ENCODE measurements at regions not wholly inside any gene's neighbourhood (a gene's known extent, or its start where the extent isn't known, plus 50 kb on each side); places are given as distances from the start of the nearest gene placed in this dataset.

DNA sequence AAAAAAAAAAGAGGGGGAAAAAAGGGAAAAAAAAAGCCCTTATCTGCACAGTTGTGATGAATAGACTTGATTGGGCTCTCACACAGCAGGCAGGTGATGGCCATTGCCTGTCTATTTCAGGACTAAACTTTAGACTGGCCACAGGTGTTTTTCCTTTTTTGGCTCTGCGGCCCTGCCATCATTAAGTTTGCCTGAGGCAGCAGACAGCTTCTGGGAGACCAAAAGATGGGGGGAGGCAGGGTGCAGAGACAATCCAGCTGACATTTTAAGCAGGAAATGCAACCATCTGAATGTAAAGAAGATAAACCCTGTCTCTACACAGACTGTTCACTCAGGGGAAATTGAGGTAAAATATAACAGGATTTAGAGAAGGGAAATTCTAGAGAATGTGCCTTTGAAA lies 295.0 kb upstream of the KCNH8 start:
- DNase-seq (ENCODE audit: low spot score), result no peak
- TF ChIP-seq, protein P1, sequence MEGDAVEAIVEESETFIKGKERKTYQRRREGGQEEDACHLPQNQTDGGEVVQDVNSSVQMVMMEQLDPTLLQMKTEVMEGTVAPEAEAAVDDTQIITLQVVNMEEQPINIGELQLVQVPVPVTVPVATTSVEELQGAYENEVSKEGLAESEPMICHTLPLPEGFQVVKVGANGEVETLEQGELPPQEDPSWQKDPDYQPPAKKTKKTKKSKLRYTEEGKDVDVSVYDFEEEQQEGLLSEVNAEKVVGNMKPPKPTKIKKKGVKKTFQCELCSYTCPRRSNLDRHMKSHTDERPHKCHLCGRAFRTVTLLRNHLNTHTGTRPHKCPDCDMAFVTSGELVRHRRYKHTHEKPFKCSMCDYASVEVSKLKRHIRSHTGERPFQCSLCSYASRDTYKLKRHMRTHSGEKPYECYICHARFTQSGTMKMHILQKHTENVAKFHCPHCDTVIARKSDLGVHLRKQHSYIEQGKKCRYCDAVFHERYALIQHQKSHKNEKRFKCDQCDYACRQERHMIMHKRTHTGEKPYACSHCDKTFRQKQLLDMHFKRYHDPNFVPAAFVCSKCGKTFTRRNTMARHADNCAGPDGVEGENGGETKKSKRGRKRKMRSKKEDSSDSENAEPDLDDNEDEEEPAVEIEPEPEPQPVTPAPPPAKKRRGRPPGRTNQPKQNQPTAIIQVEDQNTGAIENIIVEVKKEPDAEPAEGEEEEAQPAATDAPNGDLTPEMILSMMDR (IDR thresholded peaks at IDR 0.05; ENCODE audit: borderline replicate concordance, control extremely low read depth, extremely low read depth, insufficient read depth, missing control alignments), result no peak
- in situ Hi-C loops (cut with MboI; ENCODE audit: low sequenced_read_pairs, unreplicated experiment), result no loop called here

DNA sequence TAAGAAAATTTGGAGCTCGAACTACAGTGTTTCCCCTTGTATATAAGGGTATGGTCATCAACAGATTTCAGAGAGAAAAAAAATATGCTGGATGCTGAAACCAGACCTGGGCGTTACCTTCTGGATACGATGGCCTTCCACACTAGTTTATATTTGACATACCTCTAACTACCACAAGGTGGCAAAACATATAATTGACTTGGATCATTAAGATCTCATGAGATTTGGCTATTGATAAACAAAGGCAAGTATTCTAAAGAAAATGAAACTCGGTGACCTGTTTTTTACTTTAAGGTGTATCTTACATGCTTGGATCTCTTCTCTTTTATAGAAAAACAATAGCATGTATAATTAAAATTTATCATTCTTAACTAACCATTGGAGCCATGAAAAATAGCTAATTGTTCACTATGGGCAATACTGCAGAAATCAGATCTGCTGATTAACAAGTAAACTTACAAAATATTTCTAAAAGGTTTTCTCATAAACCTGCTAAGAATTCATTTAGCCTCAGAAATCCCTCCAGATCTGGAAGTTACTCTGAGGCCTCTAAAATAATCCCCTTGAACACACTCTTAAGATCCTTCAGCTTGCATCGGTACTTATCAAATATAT lies 300.6 kb upstream of the KCNH8 start:
- in situ Hi-C loops (cut with MboI; ENCODE audit: low sequenced_read_pairs, unreplicated experiment), result no loop called here
- DNase-seq (ENCODE audit: low spot score), result peak; percentile 22
- TF ChIP-seq, protein P1 (IDR thresholded peaks at IDR 0.05; ENCODE audit: borderline replicate concordance, control extremely low read depth, extremely low read depth, insufficient read depth, missing control alignments), result no peak

DNA sequence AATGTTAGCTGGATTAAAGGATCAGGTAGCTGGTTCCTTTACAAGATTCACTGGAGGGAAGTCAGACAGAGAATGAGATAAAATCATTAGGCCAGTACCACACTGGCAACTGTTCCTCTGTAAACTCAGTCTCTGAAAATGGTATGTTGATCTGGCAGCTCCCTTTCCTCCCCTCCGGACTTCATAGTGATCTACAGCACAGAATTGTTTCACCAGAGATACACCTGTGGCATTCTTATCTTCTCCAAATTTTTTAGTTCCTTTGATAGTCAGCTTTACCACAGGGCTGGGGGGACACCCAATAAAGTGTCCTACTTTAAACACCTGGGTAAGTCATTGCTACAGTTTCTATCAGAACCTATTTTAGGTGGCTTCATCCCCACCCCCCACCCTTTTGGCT lies 304.3 kb upstream of the KCNH8 start:
- no peak for DNase-seq (ENCODE audit: low spot score)

DNA sequence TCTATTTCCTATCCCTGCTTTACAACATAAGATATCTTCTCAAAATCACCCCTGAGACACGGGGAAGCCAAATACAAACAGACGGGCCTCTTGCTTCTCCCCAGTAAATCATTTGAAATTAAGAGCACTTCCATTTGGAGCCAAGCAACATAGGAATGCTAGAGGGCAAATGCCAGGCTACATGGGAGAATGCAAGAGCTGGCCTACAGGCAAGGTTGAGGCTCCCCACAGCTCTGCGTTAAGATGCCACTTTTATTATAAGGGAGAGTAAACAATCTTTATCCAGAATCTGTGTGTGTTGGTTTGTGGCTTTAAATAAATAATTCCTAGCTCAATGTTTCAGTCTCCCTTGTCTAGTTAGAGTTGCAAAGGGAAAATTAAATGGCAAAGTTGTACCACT lies 305.1 kb upstream of the KCNH8 start:
- in situ Hi-C loops (cut with MboI; ENCODE audit: low sequenced_read_pairs, unreplicated experiment), result no loop called here
- no peak for DNase-seq (ENCODE audit: low spot score)
- TF ChIP-seq, protein P1 (IDR thresholded peaks at IDR 0.05; ENCODE audit: borderline replicate concordance, control extremely low read depth, extremely low read depth, insufficient read depth, missing control alignments), result no peak

More for the DNA sequence above, 304.3 kb upstream of the KCNH8 start:
- TF ChIP-seq, protein P1 (IDR thresholded peaks at IDR 0.05; ENCODE audit: borderline replicate concordance, control extremely low read depth, extremely low read depth, insufficient read depth, missing control alignments), result no peak
- in situ Hi-C loops (cut with MboI; ENCODE audit: low sequenced_read_pairs, unreplicated experiment), result no loop called here

DNA sequence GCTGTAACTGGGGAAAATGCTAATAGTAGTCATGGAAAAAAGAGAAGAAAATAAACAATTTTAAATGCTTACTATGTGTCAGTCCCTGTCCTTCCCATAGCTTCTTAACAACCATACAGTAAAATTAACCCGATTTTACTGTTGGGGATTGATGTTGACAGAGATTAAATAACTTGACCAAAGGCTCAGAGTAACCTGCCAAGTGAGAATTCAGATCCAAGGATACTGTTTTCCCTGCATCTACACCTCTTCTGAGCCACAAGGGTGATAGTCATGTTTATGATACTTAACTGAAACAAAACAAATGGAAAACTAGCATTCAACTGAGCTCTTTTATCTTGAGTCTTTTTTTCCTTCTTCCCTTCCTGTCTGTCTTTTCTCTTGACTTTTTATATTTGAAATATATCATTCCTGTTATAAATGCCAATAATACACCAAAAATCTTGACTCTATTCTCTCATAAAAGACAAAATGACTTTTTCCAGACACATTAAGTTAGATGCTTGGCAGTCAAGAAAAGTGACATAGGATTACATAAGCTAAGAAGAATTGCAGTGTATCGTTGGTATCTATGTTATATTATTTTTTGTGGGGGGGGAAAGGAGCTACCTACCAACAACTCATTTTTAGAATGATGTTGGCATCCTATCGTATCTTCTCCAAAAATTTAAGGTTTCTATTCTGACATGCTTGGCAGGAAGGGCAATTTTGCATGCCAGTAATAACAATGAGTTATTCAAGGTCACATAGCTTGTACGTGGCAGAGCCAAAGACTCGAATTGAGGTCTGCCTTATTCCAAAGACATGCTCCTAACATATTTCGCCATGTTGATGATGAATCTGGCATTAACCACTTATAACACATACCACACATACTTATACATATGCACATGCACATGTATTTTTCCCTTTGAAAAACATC lies 306.6 kb upstream of the KCNH8 start:
- TF ChIP-seq, protein P1 (IDR thresholded peaks at IDR 0.05; ENCODE audit: borderline replicate concordance, control extremely low read depth, extremely low read depth, insufficient read depth, missing control alignments), result no peak
- in situ Hi-C loops (cut with MboI; ENCODE audit: low sequenced_read_pairs, unreplicated experiment), result no loop called here
- no peak for DNase-seq (ENCODE audit: low spot score)

DNA sequence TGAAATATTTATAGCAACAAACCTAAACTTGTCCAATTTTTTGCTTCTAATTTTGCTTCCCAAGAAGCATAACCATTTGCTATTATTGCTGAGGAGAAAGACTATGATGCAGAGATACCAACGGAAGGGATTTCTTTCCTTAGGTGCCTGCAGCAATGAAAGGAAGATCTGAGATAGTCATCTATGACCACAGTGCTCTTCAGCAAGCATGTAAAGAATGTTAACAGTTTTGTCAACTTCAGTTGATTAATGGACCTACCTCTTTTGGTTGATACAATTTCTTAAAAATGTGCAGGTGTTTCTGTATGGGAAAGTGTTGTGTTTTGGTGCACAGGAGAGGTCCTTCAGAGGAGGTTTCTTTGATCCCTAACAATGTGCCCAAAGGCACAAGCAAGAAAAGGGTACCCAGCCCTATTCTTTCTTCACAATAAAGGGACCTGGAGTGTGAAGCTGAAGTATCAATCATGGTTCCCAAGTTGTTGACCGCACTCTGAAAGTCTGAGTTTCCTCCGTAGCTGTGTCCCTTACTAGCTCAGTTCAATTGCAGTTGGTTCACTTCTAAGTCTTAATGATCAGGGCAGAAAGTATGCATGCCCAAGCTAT lies 307.7 kb upstream of the KCNH8 start:
- TF ChIP-seq, protein P1 (IDR thresholded peaks at IDR 0.05; ENCODE audit: borderline replicate concordance, control extremely low read depth, extremely low read depth, insufficient read depth, missing control alignments), result no peak
- in situ Hi-C loops (cut with MboI; ENCODE audit: low sequenced_read_pairs, unreplicated experiment), result no loop called here

More for the DNA sequence above, 307.7 kb upstream of the KCNH8 start:
- no peak for DNase-seq (ENCODE audit: low spot score)

All from GM13976 (cell line).